ENCODE measurements at regions not wholly inside any gene's neighbourhood (a gene's known extent, or its start where the extent isn't known, plus 50 kb on each side); places are given as distances from the start of the nearest gene placed in this dataset.

- H4K20me1 ChIP-seq (ENCODE audit: insufficient read depth, low read depth, low read length): no peaks in the 10 kb centered on the region
- H3K9ac ChIP-seq (ENCODE audit: low read length): no peak overlapping the region
- peaks cover 3% of the 10 kb centered on the region; the same call in 1 of the 2 replicates for H3K9me3 ChIP-seq (ENCODE audit: low read length)
- H3K9me2 ChIP-seq (replicated peaks; ENCODE audit: insufficient read depth, low read length): no peaks in the 10 kb centered on the region
- no peak for DNase-seq
- H3K27me3 ChIP-seq (ENCODE audit: low read length): no peaks in the 10 kb centered on the region
- no peaks in the 10 kb centered on the region for H3K79me2 ChIP-seq (ENCODE audit: low read length)
- no peaks in the 10 kb centered on the region for H3K4me1 ChIP-seq (ENCODE audit: low read length)
- H3K4me2 ChIP-seq (ENCODE audit: low read depth, low read length, poor library complexity, severe bottlenecking): no peak overlapping the region
- no peaks in the 10 kb centered on the region for H3K36me3 ChIP-seq (ENCODE audit: insufficient read depth, low read length)
- no peak overlapping the region for H2AFZ ChIP-seq (ENCODE audit: low read length)
- no peak overlapping the region for H3K4me3 ChIP-seq (ENCODE audit: low read length)
- H3K27ac ChIP-seq (ENCODE audit: low read length): no peak overlapping the region
Observed at GRCh38 chr2:156935616-156936015, 321.9 kb upstream of the GALNT5 start.

- Histone ChIP-seq H4K20me1 (ENCODE audit: insufficient read depth, low read depth, low read length) (no peaks in the 10 kb centered on the region), H3K4me3 (ENCODE audit: low read length) (no peak overlapping the region), H3K9me3 (ENCODE audit: low read length) (peaks cover 3% of the 10 kb centered on the region; the same call in 1 of the 2 replicates), H3K27me3 (ENCODE audit: low read length) (no peaks in the 10 kb centered on the region), H2AFZ (ENCODE audit: low read length) (no peak overlapping the region), H3K9me2 (replicated peaks; ENCODE audit: insufficient read depth, low read length) (no peaks in the 10 kb centered on the region), H3K36me3 (ENCODE audit: insufficient read depth, low read length) (no peaks in the 10 kb centered on the region), H3K4me2 (ENCODE audit: low read depth, low read length, poor library complexity, severe bottlenecking) (no peak overlapping the region), H3K79me2 (ENCODE audit: low read length) (no peaks in the 10 kb centered on the region), H3K9ac (ENCODE audit: low read length) (no peak overlapping the region), H3K27ac (ENCODE audit: low read length) (no peak overlapping the region), H3K4me1 (ENCODE audit: low read length) (no peaks in the 10 kb centered on the region)
- no peak for DNase-seq
Observed at GRCh38 chr2:156937430-156937829, 320.1 kb upstream of the GALNT5 start.

GRCh38 chr2:156944871-156945270 is 312.6 kb upstream of the GALNT5 start:
- H3K9me2 ChIP-seq (replicated peaks; ENCODE audit: insufficient read depth, low read length): peaks cover 4% of the 10 kb centered on the region; the same call in 1 of the 2 replicates

GRCh38 chr2:156947261-156947660 is 310.2 kb upstream of the GALNT5 start:
- no peak overlapping the region for H3K9ac ChIP-seq (ENCODE audit: low read length)
- no peak for DNase-seq
- H3K9me2 ChIP-seq (replicated peaks; ENCODE audit: insufficient read depth, low read length): peaks cover 4% of the 10 kb centered on the region; the same call in 1 of the 2 replicates
- H2AFZ ChIP-seq (ENCODE audit: low read length): no peak overlapping the region
- H3K36me3 ChIP-seq (ENCODE audit: insufficient read depth, low read length): no peaks in the 10 kb centered on the region
- no peak overlapping the region for H3K27ac ChIP-seq (ENCODE audit: low read length)
- no peaks in the 10 kb centered on the region for H3K27me3 ChIP-seq (ENCODE audit: low read length)
- H3K79me2 ChIP-seq (ENCODE audit: low read length): no peaks in the 10 kb centered on the region
- H3K4me2 ChIP-seq (ENCODE audit: low read depth, low read length, poor library complexity, severe bottlenecking): no peak overlapping the region
- H3K4me1 ChIP-seq (ENCODE audit: low read length): no peaks in the 10 kb centered on the region
- no peak overlapping the region for H3K4me3 ChIP-seq (ENCODE audit: low read length)
- H3K9me3 ChIP-seq (ENCODE audit: low read length): no peaks in the 10 kb centered on the region; the same call in 1 of the 2 replicates
- no peaks in the 10 kb centered on the region for H4K20me1 ChIP-seq (ENCODE audit: insufficient read depth, low read depth, low read length)

More at GRCh38 chr2:156944871-156945270, 312.6 kb upstream of the GALNT5 start:
- Histone ChIP-seq H3K27me3 (ENCODE audit: low read length) (no peaks in the 10 kb centered on the region), H3K4me2 (ENCODE audit: low read depth, low read length, poor library complexity, severe bottlenecking) (no peak overlapping the region), H3K79me2 (ENCODE audit: low read length) (no peaks in the 10 kb centered on the region), H4K20me1 (ENCODE audit: insufficient read depth, low read depth, low read length) (no peaks in the 10 kb centered on the region), H3K27ac (ENCODE audit: low read length) (no peak overlapping the region), H3K36me3 (ENCODE audit: insufficient read depth, low read length) (no peaks in the 10 kb centered on the region), H3K9ac (ENCODE audit: low read length) (no peak overlapping the region), H3K4me3 (ENCODE audit: low read length) (no peak overlapping the region), H2AFZ (ENCODE audit: low read length) (no peak overlapping the region), H3K4me1 (ENCODE audit: low read length) (no peaks in the 10 kb centered on the region), H3K9me3 (ENCODE audit: low read length) (no peaks in the 10 kb centered on the region; the same call in 1 of the 2 replicates)
- no peak for DNase-seq

GRCh38 chr2:156955701-156956100 is 301.8 kb upstream of the GALNT5 start:
- Histone ChIP-seq H3K9ac (ENCODE audit: low read length) (no peak overlapping the region), H3K27ac (ENCODE audit: low read length) (no peak overlapping the region), H3K9me2 (replicated peaks; ENCODE audit: insufficient read depth, low read length) (no peaks in the 10 kb centered on the region), H3K4me2 (ENCODE audit: low read depth, low read length, poor library complexity, severe bottlenecking) (no peak overlapping the region), H3K4me3 (ENCODE audit: low read length) (no peak overlapping the region), H3K9me3 (ENCODE audit: low read length) (peaks cover 13% of the 10 kb centered on the region), H3K27me3 (ENCODE audit: low read length) (no peaks in the 10 kb centered on the region), H3K4me1 (ENCODE audit: low read length) (no peaks in the 10 kb centered on the region), H2AFZ (ENCODE audit: low read length) (no peak overlapping the region), H4K20me1 (ENCODE audit: insufficient read depth, low read depth, low read length) (no peaks in the 10 kb centered on the region), H3K79me2 (ENCODE audit: low read length) (no peaks in the 10 kb centered on the region), H3K36me3 (ENCODE audit: insufficient read depth, low read length) (no peaks in the 10 kb centered on the region)
- no peak for DNase-seq

GRCh38 chr2:156956161-156956560 is 301.3 kb upstream of the GALNT5 start:
- peaks cover 13% of the 10 kb centered on the region for H3K9me3 ChIP-seq (ENCODE audit: low read length)
- H3K4me2 ChIP-seq (ENCODE audit: low read depth, low read length, poor library complexity, severe bottlenecking): no peak overlapping the region
- DNase-seq: no peak
- H3K9ac ChIP-seq (ENCODE audit: low read length): no peak overlapping the region
- H3K27me3 ChIP-seq (ENCODE audit: low read length): no peaks in the 10 kb centered on the region
- no peak overlapping the region for H3K4me3 ChIP-seq (ENCODE audit: low read length)
- no peak overlapping the region for H3K27ac ChIP-seq (ENCODE audit: low read length)
- no peaks in the 10 kb centered on the region for H3K36me3 ChIP-seq (ENCODE audit: insufficient read depth, low read length)
- no peaks in the 10 kb centered on the region for H4K20me1 ChIP-seq (ENCODE audit: insufficient read depth, low read depth, low read length)
- no peak overlapping the region for H2AFZ ChIP-seq (ENCODE audit: low read length)
- H3K9me2 ChIP-seq (replicated peaks; ENCODE audit: insufficient read depth, low read length): no peaks in the 10 kb centered on the region
- no peaks in the 10 kb centered on the region for H3K4me1 ChIP-seq (ENCODE audit: low read length)
- H3K79me2 ChIP-seq (ENCODE audit: low read length): no peaks in the 10 kb centered on the region

GRCh38 chr2:156958374-156958773 is 299.1 kb upstream of the GALNT5 start:
- DNase-seq: no peak
- no peak overlapping the region for H3K4me3 ChIP-seq (ENCODE audit: low read length)
- H3K27ac ChIP-seq (ENCODE audit: low read length): no peak overlapping the region
- no peaks in the 10 kb centered on the region for H3K36me3 ChIP-seq (ENCODE audit: insufficient read depth, low read length)
- H2AFZ ChIP-seq (ENCODE audit: low read length): no peak overlapping the region
- H3K4me2 ChIP-seq (ENCODE audit: low read depth, low read length, poor library complexity, severe bottlenecking): no peak overlapping the region
- no peaks in the 10 kb centered on the region for H3K9me2 ChIP-seq (replicated peaks; ENCODE audit: insufficient read depth, low read length)
- no peaks in the 10 kb centered on the region for H4K20me1 ChIP-seq (ENCODE audit: insufficient read depth, low read depth, low read length)
- no peaks in the 10 kb centered on the region for H3K4me1 ChIP-seq (ENCODE audit: low read length)
- peaks cover 13% of the 10 kb centered on the region for H3K9me3 ChIP-seq (ENCODE audit: low read length)
- H3K9ac ChIP-seq (ENCODE audit: low read length): no peak overlapping the region
- no peaks in the 10 kb centered on the region for H3K27me3 ChIP-seq (ENCODE audit: low read length)
- no peaks in the 10 kb centered on the region for H3K79me2 ChIP-seq (ENCODE audit: low read length)

GRCh38 chr2:156959481-156959880 is 298.0 kb upstream of the GALNT5 start:
- Histone ChIP-seq H3K27ac (ENCODE audit: low read length) (no peak overlapping the region), H3K36me3 (ENCODE audit: insufficient read depth, low read length) (no peaks in the 10 kb centered on the region), H3K9ac (ENCODE audit: low read length) (no peak overlapping the region), H3K4me2 (ENCODE audit: low read depth, low read length, poor library complexity, severe bottlenecking) (no peak overlapping the region), H2AFZ (ENCODE audit: low read length) (no peak overlapping the region), H3K4me1 (ENCODE audit: low read length) (no peaks in the 10 kb centered on the region), H3K27me3 (ENCODE audit: low read length) (no peaks in the 10 kb centered on the region), H3K4me3 (ENCODE audit: low read length) (no peak overlapping the region), H4K20me1 (ENCODE audit: insufficient read depth, low read depth, low read length) (no peaks in the 10 kb centered on the region), H3K79me2 (ENCODE audit: low read length) (no peaks in the 10 kb centered on the region), H3K9me2 (replicated peaks; ENCODE audit: insufficient read depth, low read length) (no peaks in the 10 kb centered on the region), H3K9me3 (ENCODE audit: low read length) (peaks cover 13% of the 10 kb centered on the region; the same call in 1 of the 2 replicates)
- DNase-seq: no peak

GRCh38 chr2:156982615-156983014 is 274.9 kb upstream of the GALNT5 start:
- Histone ChIP-seq H3K9me3 (ENCODE audit: low read length) (no peaks in the 10 kb centered on the region), H3K9me2 (replicated peaks; ENCODE audit: insufficient read depth, low read length) (no peaks in the 10 kb centered on the region), H3K4me2 (ENCODE audit: low read depth, low read length, poor library complexity, severe bottlenecking) (no peak overlapping the region), H3K79me2 (ENCODE audit: low read length) (no peaks in the 10 kb centered on the region), H3K27ac (ENCODE audit: low read length) (no peak overlapping the region), H3K4me1 (ENCODE audit: low read length) (no peaks in the 10 kb centered on the region), H3K4me3 (ENCODE audit: low read length) (no peak overlapping the region), H4K20me1 (ENCODE audit: insufficient read depth, low read depth, low read length) (no peaks in the 10 kb centered on the region), H3K9ac (ENCODE audit: low read length) (no peak overlapping the region), H3K27me3 (ENCODE audit: low read length) (no peaks in the 10 kb centered on the region), H2AFZ (ENCODE audit: low read length) (no peak overlapping the region), H3K36me3 (ENCODE audit: insufficient read depth, low read length) (no peaks in the 10 kb centered on the region)
- no peak for DNase-seq
